ENCODE measurements at regions not wholly inside any gene's neighbourhood (a gene's known extent, or its start where the extent isn't known, plus 50 kb on each side); places are given as distances from the start of the nearest gene placed in this dataset.

- Histone ChIP-seq H4K20me1 (replicated peaks; ENCODE audit: insufficient read depth) (no peaks in the 10 kb centered on the region), H3K4me2 (no peak overlapping the region), H3K4me3 (no peak overlapping the region), H3K79me2 (replicated peaks; ENCODE audit: insufficient read depth) (no peaks in the 10 kb centered on the region), H3F3A (replicated peaks; ENCODE audit: low read depth) (no peaks in the 10 kb centered on the region), H3K4me1 (ENCODE audit: insufficient read depth) (no peaks in the 10 kb centered on the region), H3K36me3 (ENCODE audit: insufficient read depth) (no peaks in the 10 kb centered on the region), H3K27me3 (ENCODE audit: insufficient read depth) (no peaks in the 10 kb centered on the region), H3K27ac (ENCODE audit: low read depth) (no peak overlapping the region), H2AFZ (no peak overlapping the region), H3K9me2 (ENCODE audit: insufficient read depth) (no peaks in the 10 kb centered on the region)
- no peak for TF ChIP-seq NANOG (IDR thresholded peaks at IDR 0.05; ENCODE audit: borderline replicate concordance)
- TF ChIP-seq ETS1 (IDR thresholded peaks at IDR 0.05) = no peak
- TF ChIP-seq ZNF114 (CRISPR knock-in tag; IDR thresholded peaks at IDR 0.05) = no peak
- TF ChIP-seq JUNB (IDR thresholded peaks at IDR 0.05; ENCODE audit: unreplicated experiment) = no peak
- no peak for TF ChIP-seq EZH2phosphoT487 (IDR thresholded peaks at IDR 0.05; ENCODE audit: unreplicated experiment)
- TF ChIP-seq POLR2AphosphoS5 (IDR thresholded peaks at IDR 0.05; ENCODE audit: low read depth) = no peak
- TF ChIP-seq STAT1 (IDR thresholded peaks at IDR 0.05; ENCODE audit: unreplicated experiment) = no peak
- TF ChIP-seq CTCF (conservative IDR thresholded peaks at IDR 0.05; ENCODE audit: low read depth in 2 of 2) = no peak
- TF ChIP-seq EZH2 (IDR thresholded peaks at IDR 0.05; ENCODE audit: low read depth, unreplicated experiment) = no peak
- no peak for TF ChIP-seq ZNF462 (CRISPR knock-in tag; IDR thresholded peaks at IDR 0.05)
- no peak for TF ChIP-seq ZNF331 (CRISPR knock-in tag; IDR thresholded peaks at IDR 0.05; ENCODE audit: low read depth)
- no peak for TF ChIP-seq REST (IDR thresholded peaks at IDR 0.05; ENCODE audit: unreplicated experiment)
- TF ChIP-seq CREB1 (CRISPR knock-in tag; IDR thresholded peaks at IDR 0.05; ENCODE audit: low read depth) = no peak
- Mint-ChIP-seq H3K9me3 (no peaks in the 10 kb centered on the region), H3K4me3 (no peak overlapping the region), H3K27ac (no peak overlapping the region), H3K4me1 (peaks cover 4% of the 10 kb centered on the region; the same call in 1 of the 3 replicates), H3K36me3 (ENCODE audit: low read depth) (no peaks in the 10 kb centered on the region), H3K27me3 (ENCODE audit: insufficient read depth, low read depth, poor library complexity) (no peaks in the 10 kb centered on the region)
- no peak for DNase-seq (ENCODE audit: low spot score)
- ATAC-seq = no peak
These were observed 558.8 kb upstream of the FBXO33 start for GRCh38 chr14:39991041-39991440.

Measured in GM23338 (cell line).